Activated CD4-positive, alpha-beta T cell treated with anti-CD3 and anti-CD28 coated beads for 4 hours (primary cell): ENCODE measurements at regions not wholly inside any gene's neighbourhood (a gene's known extent, or its start where the extent isn't known, plus 50 kb on each side); places are given as distances from the start of the nearest gene placed in this dataset.

Source experiments
- DNase-seq, 2 donors: peaks; one replicate each; pipeline ENCODE4 v3.0.0-alpha.2; 2020

DNA sequence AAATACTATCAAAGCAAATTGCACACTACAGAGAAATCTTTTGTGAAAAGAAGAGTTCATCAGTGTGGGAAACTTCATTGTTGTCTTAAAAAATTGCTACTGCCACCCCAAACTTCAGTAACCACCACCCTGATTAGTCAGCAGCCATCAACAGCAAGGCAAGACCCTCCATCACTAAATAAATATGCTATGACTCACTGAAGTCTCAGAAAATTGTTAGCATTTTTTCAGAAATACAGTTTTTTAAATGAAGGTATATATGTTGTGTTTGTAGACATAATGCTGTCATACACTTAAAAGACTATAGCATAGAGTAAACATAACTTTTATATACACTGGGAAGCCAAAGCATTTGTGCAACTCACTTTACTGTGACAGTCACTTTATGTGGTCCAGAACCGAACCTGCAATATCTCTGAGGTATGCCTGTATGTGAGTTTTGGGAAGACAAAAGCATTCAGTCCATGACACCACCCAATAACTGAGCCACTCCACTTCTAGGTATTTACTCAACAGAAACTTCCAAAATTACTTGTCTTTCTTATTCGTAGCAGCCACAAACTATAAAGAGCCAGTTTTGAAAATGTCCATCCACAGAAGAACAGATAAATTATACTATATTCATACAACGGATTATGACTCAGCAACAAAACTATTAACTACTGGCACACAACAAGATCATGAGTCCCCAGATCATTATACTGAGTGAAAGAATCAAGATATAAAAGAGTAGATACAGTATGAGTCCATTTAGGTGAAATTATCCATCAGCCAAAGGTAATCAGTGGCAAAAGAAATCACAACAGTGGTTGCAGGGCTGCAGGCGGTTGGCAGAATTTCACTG is 649.6 kb downstream of the BCL11B start:
- no peak for DNase-seq

GRCh38 chr14:98623788-98624415 is 648.1 kb downstream of the BCL11B start:
- DNase-seq, result no peak

DNA sequence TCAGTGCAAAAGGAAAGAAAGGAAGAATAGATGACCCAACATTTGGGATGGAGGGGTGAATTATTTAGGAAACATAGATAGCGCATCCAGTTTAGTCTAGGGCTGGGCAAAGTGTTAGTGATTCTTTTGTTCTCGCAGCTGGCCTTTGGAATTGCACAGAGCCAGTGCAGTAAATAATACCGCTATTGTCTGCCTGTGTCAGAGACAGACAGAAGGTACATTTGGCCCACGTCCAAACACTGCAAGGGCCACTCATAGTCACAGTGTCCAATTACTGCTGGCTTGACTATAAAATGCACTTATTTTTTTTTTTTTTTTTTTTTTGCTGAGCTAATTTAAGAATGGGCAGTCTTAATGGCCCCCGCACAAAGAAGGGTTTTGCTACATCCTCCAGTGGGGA is 638.6 kb downstream of the BCL11B start:
- no peak for DNase-seq

DNA sequence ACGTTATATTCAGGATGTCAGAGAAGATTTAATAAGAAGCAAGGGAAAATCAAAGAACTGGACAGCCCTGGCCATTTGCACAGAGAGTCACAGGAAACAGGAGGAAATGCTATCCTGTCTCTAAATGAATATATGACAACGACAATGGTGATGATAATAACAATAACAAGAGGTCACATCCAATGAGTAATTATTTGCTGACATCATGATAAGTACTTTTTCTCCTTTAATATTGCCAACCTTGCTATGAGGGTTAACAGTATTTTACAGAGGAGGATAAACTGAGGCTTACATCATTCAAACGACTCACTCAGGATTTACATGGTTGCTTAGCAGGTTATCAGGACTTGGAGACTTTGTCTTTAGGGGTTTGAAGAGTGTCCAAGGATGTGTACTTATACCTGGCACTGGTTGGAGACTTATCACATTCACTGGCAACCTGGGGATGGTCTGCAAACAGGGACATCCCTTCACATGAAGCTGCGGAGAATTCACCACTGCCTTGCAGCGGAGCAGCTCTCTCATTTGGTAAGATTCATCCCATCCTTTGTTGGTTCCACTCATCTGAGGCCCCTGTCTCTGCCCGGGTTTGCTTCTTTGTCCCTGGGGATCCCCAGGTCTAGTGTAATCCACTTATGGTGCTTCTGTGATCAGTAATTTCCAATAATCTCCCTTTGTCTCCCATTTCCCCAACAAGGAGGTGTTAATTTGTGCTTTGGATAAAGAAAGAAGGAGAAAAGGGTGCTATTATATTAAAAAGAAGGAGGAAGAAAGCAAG is 637.8 kb downstream of the BCL11B start:
- no peak for DNase-seq

DNA sequence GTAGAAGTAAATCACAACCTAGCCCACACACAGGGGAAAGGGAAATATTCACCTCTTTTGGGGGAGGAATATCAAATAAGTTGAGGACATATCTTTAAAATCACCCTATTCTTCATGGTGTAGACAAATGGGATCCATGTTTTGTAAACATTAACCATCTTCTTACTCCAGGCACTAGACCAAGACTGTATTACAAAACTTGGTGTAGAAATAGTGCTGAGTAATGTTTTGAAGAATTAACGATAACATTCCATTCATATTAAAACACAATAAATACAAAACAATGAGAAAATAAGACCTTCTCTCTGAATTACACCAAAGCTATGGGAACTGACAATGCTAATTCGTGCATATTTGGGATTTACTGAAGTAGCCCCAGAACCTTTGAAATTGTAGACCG is 633.6 kb downstream of the BCL11B start:
- DNase-seq, result no peak

- DNase-seq, result no peak
Measured at GRCh38 chr14:98647754-98648153, 624.2 kb downstream of the BCL11B start.

DNA sequence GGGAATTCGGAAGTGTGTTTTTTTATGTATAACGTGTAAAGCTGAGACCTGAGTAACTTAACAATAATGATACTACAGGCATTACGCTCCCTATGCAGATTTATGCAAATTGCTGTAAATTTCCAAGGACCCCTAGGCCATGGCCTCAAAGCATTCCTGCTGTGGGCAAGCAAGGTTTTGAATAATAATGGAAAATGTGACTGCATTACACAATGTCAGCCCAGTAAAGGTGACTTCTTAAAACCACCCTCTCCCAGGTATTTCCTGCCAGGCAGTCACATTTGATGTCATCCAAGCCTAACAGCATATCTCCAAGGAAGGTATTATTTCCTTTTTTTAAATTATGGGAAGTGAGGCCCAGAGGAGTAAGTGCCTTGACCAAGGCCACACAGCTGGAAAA is 621.0 kb downstream of the BCL11B start:
- DNase-seq, result no peak

DNA sequence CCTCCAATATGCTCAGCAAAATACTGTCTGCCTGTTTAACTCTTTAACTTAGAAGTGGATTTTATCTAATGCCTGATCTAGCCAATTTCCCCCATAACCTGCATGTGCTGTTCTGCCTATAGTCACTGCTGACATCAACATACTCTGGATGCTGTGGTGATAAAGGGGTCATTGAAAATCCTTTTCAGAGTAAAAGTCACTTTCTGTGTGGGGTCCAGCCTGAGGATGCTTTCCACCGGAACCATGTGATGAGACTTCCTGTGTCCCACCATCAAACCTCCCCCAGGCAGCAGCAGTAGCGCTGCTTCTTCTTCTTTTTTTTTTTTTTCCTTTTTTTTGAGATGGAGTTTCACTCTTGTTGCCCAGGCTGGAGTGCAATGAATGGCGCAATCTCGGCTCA is 607.0 kb downstream of the BCL11B start:
- no peak for DNase-seq

DNA sequence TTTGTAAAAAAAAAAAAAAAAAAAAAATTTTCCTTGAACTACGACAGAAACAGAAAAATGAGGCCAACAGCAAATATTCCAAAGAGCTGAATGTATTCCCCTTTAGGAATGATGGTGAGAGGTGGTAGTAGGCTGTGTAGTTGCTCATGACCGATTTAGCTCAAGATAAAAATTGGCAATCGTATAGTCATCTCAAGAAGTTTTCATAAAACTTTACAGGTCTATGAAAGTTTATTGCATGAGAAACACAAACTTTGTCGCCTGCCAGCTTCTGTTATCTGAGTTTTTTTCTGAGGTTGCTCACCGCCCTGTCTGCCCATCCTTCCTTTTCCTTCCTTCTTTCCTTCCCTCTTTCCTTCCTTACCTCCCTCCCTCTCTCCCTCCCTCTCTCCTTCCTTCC is 605.5 kb downstream of the BCL11B start:
- DNase-seq, result no peak

DNA sequence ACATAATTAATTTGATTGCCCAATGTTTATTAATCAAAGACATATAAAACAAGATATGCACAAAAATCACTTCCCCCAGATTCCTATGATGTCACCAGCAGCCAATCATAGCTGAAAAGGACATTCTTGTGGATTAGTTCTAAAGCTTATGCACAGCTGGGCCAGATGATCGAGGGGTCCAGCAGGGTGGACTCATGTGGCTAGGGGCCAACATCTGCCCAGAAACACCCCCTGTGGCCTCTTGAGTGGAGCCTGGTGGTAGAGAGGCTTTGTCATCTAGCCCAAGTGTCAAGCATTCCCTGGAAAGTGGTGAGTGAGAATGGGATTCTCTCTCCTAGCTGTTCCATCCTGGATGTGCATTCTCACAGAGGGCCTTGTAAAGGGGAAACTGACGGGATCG is 590.0 kb downstream of the BCL11B start:
- DNase-seq, result no peak

GRCh38 chr14:98682726-98683125 is 589.3 kb downstream of the BCL11B start:
- no peak for DNase-seq

- DNase-seq, result no peak
Measured at GRCh38 chr14:98684468-98684867, 587.5 kb downstream of the BCL11B start.

DNA sequence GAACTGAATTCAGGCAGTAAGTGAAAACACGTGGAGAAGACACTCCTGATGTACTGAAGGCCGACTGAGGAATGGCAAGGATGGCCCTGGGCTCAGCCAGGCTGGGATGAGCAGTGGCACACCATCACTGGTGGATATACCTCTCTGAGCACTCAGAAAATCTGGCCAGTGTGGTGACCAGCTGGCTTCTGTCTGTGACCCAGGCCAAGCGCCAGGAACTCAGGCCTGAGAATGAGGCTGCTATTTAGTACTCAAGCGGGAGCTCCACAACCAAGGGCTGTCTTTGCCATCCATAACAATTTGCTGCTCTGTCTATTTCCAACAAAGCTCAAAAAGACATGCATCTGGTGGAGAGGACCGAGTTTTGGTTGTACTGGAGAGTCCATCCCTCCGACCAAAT is 586.3 kb downstream of the BCL11B start:
- no peak for DNase-seq

GRCh38 chr14:98688446-98688845 is 583.6 kb downstream of the BCL11B start:
- DNase-seq, result no peak

- DNase-seq, result no peak
Measured at GRCh38 chr14:98689951-98690350, 582.0 kb downstream of the BCL11B start.

DNA sequence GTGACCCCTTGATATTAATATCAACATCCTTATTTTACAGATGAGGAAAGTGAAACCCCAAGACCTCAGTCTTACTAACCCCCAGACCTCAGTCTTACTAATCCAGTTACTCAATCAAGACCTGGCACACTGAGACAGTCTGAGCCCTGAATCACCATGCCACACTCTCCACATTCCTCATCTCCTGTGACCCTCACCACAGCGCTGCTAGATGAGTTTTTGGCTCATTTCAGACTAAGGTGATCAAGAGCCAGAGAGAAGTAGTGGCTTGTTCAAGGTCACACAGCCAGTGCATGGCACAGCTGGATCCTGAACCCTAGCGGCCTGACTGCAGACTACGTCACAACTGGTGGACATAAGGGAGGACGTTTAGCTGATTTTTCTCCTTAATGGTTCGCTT is 579.2 kb downstream of the BCL11B start:
- no peak for DNase-seq

DNA sequence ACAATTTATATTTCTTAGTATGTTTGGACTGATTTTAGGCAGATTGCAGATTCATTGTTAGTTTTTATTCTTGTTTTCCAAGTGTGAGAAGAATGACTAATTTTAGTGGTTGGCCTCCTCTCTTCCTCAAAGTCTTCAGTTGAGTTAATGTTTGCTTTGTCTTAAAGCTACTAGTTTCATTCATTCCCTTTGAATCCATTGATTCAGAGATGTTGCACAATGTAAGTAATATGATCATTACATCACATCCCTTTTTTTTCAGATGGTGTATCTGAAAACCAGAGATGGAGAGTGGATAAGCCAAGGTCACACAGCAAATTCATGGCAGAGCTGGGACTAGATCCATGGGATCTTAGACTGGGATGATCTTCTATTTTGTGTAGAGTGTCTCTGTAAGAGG is 577.5 kb downstream of the BCL11B start:
- no peak for DNase-seq

- no peak for DNase-seq
Measured at GRCh38 chr14:98695809-98696208, 576.2 kb downstream of the BCL11B start.

DNA sequence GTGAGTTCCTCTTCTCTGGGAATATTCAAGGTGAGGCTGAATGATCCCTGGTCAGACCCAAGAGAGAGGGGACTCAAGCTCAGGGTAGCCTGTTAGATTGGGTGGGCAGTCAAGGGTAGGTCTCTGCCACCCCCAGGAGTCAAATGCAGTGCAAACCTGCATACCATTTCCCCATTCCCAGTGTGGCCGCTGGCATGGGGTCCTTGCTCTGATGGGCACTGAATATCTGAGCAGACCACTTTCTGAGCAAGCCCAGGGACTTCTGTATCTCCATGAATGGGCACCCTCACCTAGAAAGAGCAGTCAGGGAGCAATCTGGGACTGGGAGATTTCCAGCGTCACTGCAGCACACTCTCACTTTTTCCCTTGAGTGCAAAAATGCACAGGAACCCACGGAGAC is 573.7 kb downstream of the BCL11B start:
- DNase-seq, result no peak

GRCh38 chr14:98700748-98701147 is 571.2 kb downstream of the BCL11B start:
- no peak for DNase-seq

DNA sequence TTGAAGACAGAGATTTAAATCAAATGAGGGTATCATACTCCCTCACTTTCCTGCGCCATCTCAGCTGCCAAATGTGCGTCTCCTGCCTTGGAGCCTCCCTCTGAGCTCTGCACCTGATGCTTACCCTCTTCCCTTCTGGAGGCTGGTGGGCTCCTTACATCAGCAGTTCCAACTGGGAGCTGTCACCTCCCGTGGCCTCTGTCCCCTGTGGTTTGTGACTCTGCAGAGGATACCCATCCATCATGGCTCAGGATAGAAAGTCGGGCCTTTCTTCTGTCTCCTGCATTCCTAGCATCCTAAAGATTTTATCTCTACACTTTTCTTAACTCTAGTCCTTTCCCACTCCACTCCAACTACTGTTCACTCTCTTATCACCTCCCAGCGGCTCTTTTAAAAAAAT is 570.6 kb downstream of the BCL11B start:
- no peak for DNase-seq

DNA sequence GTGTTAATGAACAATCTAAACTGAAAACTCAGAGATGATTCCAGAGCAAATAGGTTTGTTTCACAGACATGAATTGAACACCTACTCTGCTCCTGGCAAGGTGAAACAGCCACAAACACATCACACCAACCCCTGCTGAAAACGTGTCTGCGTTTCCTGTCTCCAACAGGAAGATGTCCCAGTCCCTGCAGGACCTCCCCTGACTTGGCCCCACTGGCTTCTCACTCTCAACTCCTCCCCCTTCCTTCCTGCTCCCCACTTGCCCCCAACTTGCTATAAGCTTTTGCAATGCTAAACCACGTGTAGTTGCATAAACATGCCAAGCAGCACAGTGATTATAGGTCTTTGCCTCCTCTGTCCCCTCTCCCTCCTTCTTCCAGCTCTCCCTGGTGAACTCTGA is 567.6 kb downstream of the BCL11B start:
- no peak for DNase-seq

- DNase-seq, result no peak
Measured at GRCh38 chr14:98705871-98706300, 566.1 kb downstream of the BCL11B start.

DNA sequence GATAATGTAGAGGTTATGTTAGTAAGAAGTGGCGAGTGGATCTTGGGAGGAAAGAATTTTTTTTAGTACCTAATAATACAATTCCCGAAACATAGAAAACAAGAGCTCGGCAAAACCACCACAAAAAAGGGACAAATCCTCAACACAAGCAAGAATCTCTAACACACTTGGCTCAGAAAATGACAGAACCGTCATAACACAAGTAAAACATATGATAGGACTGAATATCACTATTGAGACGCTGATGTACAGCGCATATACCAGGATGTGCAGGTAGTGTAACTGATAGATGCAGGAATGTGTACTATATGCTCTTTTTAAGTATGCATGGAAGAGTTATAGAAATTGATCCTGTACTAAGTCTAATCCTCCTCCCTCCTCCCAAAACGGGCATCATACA is 564.5 kb downstream of the BCL11B start:
- no peak for DNase-seq
